ENCODE measurements at regions not wholly inside any gene's neighbourhood (a gene's known extent, or its start where the extent isn't known, plus 50 kb on each side); places are given as distances from the start of the nearest gene placed in this dataset.

GRCh38 chr2:17184512-17184911 lies 333.7 kb downstream of the RAD51AP2 start:
- no peaks in the 10 kb centered on the region for H3K4me1 ChIP-seq
- no peak for DNase-seq
- H3K36me3 ChIP-seq = no peaks in the 10 kb centered on the region
- no peaks in the 10 kb centered on the region for H3K9me3 ChIP-seq
- no peak for TF ChIP-seq CTCF (IDR thresholded peaks at IDR 0.05)
- no peak for TF ChIP-seq POLR2A (IDR thresholded peaks at IDR 0.05)
- no peaks in the 10 kb centered on the region for H3K27me3 ChIP-seq
- no peak overlapping the region for H3K27ac ChIP-seq
- H3K4me3 ChIP-seq = no peak overlapping the region

GRCh38 chr2:17182399-17182798 lies 335.8 kb downstream of the RAD51AP2 start:
- TF ChIP-seq CTCF (IDR thresholded peaks at IDR 0.05) (no peak), POLR2A (IDR thresholded peaks at IDR 0.05) (no peak)
- Histone ChIP-seq H3K4me3 (no peak overlapping the region), H3K4me1 (no peaks in the 10 kb centered on the region), H3K27ac (no peak overlapping the region), H3K27me3 (no peaks in the 10 kb centered on the region), H3K36me3 (no peaks in the 10 kb centered on the region), H3K9me3 (no peaks in the 10 kb centered on the region)
- DNase-seq = no peak

GRCh38 chr2:17181051-17181752 lies 337.0 kb downstream of the RAD51AP2 start:
- no peak for DNase-seq
- no peaks in the 10 kb centered on the region for H3K4me1 ChIP-seq
- no peaks in the 10 kb centered on the region for H3K27me3 ChIP-seq
- TF ChIP-seq CTCF (IDR thresholded peaks at IDR 0.05) (no peak), POLR2A (IDR thresholded peaks at IDR 0.05) (no peak)
- H3K4me3 ChIP-seq = no peak overlapping the region
- H3K27ac ChIP-seq = no peak overlapping the region
- no peaks in the 10 kb centered on the region for H3K9me3 ChIP-seq
- no peaks in the 10 kb centered on the region for H3K36me3 ChIP-seq

- no peak for TF ChIP-seq CTCF (IDR thresholded peaks at IDR 0.05)
- no peak for TF ChIP-seq POLR2A (IDR thresholded peaks at IDR 0.05)
- H3K36me3 ChIP-seq = no peaks in the 10 kb centered on the region
- H3K27ac ChIP-seq = no peak overlapping the region
- no peak for DNase-seq
- no peaks in the 10 kb centered on the region for H3K9me3 ChIP-seq
- no peak overlapping the region for H3K4me3 ChIP-seq
- H3K27me3 ChIP-seq = no peaks in the 10 kb centered on the region
- H3K4me1 ChIP-seq = no peaks in the 10 kb centered on the region
These were observed 339.0 kb downstream of the RAD51AP2 start for GRCh38 chr2:17179145-17179808.

GRCh38 chr2:17177088-17177487 lies 341.2 kb downstream of the RAD51AP2 start:
- H3K4me3 ChIP-seq = no peak overlapping the region
- no peaks in the 10 kb centered on the region for H3K9me3 ChIP-seq
- no peaks in the 10 kb centered on the region for H3K27me3 ChIP-seq
- no peaks in the 10 kb centered on the region for H3K4me1 ChIP-seq
- H3K27ac ChIP-seq = no peak overlapping the region
- TF ChIP-seq CTCF (IDR thresholded peaks at IDR 0.05) (no peak), POLR2A (IDR thresholded peaks at IDR 0.05) (no peak)
- H3K36me3 ChIP-seq = no peaks in the 10 kb centered on the region
- DNase-seq = no peak
